Ovary (tissue), 7 donors: ENCODE measurements at regions not wholly inside any gene's neighbourhood (a gene's known extent, or its start where the extent isn't known, plus 50 kb on each side); places are given as distances from the start of the nearest gene placed in this dataset.

Experiments used
- DNase-seq, 5 donors: peaks; one replicate each; pipeline ENCODE4 v3.0.0-alpha.2; 2019 to 2020
- H3K27ac ChIP-seq, 2 donors: fragments of 200-600 bp; one replicate each; pipeline versions ENCODE4 v1.5.1 to v1.8.0; 2019 to 2022
- H3K27me3 ChIP-seq: fragments of 200-600 bp; one replicate; pipeline ENCODE4 v1.8.0; 2022
- H3K36me3 ChIP-seq: fragments of 200-600 bp; sonication (generic); one replicate; pipeline ENCODE4 v1.5.1; 2019
- H3K4me1 ChIP-seq: one replicate; pipeline ENCODE4 v1.8.1; 2013; ENCODE audit warnings: mild to moderate bottlenecking, moderate library complexity; ENCODE audit not compliant: insufficient read depth
- H3K4me3 ChIP-seq: fragments of 200-600 bp; sonication (generic); one replicate; pipeline ENCODE4 v1.5.1; 2017
- H3K9me3 ChIP-seq, 2 donors: fragments of 200-600 bp in 1 of 2; sonication (generic) in 1 of 2; one replicate each; pipeline versions ENCODE4 v1.5.1 to v1.8.1; 2013 to 2019; ENCODE audit warnings: mild to moderate bottlenecking in 1 of 2, moderate library complexity in 1 of 2
- EP300 ChIP-seq: sonication (generic); formaldehyde crosslinking; IDR thresholded peaks from one replicate; pipeline ENCODE4 v1.6.1; 2017; ENCODE audit warnings: antibody characterized with exemption
- POLR2A ChIP-seq: fragments of 450-650 bp; IDR thresholded peaks from one replicate; pipeline ENCODE4 v1.6.1; 2017; ENCODE audit warnings: antibody characterized with exemption, mild to moderate bottlenecking, moderate library complexity
- WGBS, 3 donors: extraction: QIAGEN DNeasy Blood & Tissue Kit in 1 of 3; methylation state at CpG; one replicate each; pipeline versions ENCODE4 v1.1.5 to v1.1.7; 2013 to 2017; 5-methylcytosine and 5-hydroxymethylcytosine counted together
- intact Hi-C, 4 donors: fragments of 100-400 bp; cut with DNase I; formaldehyde crosslinking; loops; one replicate each; pipeline versions ENCODE4 v1.11.0 to v1.15.1; 2022 to 2023
- TF ChIP-seq, protein P1 (sequence below), 3 donors: fragments of 450-650 bp in 2 of 3; fragments of 200-600 bp in 1 of 3; IDR thresholded peaks; one replicate each; pipeline versions ENCODE4 v1.5.1 to v1.8.0; 2016 to 2022; ENCODE audit warnings: antibody characterized with exemption in 3 of 3, mild to moderate bottlenecking in 1 of 3
- donor health status: DM: no; HTN: no; CAD: no; lungs with moderate emphysema.
- donor health status: DM: no; HTN: no; CAD: no.
- donor health status: Bipolar disorder and iron deficiency.
- donor health status: DM: no; HTN: no; CAD: no.
- donor health status: DM: yes; HTN: yes; CAD: no.

DNA sequence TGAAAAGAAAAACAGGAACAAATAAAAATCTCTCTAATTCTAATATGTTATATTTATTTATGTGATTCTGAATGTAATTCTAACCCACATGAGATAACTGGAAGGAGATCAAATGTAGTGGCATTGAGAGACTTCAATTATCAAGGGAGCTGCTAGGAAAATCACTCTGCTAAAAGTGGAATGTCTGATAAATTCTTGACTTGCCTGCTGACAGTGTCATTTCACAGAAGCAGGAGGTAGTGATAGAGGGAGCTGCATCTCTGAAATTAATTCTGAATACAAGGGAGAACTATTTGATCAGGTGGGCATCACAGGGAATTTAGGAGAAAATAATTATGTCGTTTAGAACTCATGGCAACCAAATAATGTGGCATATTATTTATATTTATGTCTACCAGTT, 303.6 kb downstream of the BCAT1 start:
- no peaks in the 10 kb centered on the region for H3K27me3 ChIP-seq
- H3K27ac ChIP-seq = no peak overlapping the region
- H3K4me3 ChIP-seq = no peak overlapping the region
- TF ChIP-seq EP300 = no peak
- TF ChIP-seq, protein P1, sequence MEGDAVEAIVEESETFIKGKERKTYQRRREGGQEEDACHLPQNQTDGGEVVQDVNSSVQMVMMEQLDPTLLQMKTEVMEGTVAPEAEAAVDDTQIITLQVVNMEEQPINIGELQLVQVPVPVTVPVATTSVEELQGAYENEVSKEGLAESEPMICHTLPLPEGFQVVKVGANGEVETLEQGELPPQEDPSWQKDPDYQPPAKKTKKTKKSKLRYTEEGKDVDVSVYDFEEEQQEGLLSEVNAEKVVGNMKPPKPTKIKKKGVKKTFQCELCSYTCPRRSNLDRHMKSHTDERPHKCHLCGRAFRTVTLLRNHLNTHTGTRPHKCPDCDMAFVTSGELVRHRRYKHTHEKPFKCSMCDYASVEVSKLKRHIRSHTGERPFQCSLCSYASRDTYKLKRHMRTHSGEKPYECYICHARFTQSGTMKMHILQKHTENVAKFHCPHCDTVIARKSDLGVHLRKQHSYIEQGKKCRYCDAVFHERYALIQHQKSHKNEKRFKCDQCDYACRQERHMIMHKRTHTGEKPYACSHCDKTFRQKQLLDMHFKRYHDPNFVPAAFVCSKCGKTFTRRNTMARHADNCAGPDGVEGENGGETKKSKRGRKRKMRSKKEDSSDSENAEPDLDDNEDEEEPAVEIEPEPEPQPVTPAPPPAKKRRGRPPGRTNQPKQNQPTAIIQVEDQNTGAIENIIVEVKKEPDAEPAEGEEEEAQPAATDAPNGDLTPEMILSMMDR (IDR thresholded peaks at IDR 0.05) = no peak
- no peak for TF ChIP-seq POLR2A
- intact Hi-C loops = no loop called here
- no peaks in the 10 kb centered on the region for H3K4me1 ChIP-seq
- DNase-seq = no peak
- no peaks in the 10 kb centered on the region for H3K36me3 ChIP-seq
- H3K9me3 ChIP-seq = no peaks in the 10 kb centered on the region
- 79 to 86% (median 84%) methylated on average over 1 of the region's 1 CpG for WGBS, 3 donors

DNA sequence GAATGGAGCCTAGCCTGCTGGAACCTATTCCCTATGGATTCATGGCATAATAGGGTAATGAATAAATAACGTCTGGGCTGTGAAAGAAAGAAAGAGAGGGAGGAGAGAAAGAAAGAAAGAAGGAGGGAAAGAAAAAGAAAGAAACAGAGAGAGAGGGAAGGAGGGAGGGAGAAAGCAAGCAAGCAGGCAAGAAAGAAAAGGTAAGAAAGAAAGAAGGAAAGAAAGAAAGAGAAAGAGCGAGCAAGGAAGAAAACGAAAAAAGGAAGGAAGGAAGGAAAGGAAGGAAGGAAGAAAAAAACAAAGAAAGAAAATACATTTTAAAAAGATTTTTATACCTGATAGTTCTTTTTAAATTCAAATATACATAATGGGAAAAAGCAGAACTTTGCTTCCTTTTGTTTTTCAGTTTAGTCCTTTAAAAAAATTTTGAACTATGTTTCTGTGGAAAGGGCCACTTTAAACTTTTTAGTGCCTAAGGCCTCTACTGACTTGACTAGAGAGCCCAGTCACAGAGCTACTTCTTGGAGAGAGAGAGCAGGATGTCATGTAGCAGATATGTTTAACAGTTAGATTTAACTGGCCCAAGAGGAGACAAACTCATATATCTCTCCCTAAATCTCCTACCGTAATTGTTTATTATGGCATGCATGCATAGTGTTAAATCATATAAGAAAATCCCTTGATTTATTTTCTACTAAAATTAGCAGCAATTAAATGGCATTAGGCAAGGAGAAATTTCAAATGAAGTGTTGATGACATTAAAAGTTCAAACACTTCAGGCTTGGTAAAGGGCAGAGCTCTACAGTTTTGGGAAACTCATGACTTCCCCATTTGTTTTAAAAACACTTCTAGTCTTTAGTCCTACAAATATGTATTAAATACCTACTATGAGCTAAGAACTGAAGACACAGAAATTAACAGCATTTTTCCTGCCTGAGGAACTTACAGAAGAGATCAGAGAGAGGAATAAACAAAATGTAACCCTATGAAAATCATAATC, 305.5 kb downstream of the BCAT1 start:
- TF ChIP-seq POLR2A = no peak
- TF ChIP-seq EP300 = no peak
- TF ChIP-seq, protein P1 (IDR thresholded peaks at IDR 0.05) = no peak
- intact Hi-C loops = no loop called here

DNA sequence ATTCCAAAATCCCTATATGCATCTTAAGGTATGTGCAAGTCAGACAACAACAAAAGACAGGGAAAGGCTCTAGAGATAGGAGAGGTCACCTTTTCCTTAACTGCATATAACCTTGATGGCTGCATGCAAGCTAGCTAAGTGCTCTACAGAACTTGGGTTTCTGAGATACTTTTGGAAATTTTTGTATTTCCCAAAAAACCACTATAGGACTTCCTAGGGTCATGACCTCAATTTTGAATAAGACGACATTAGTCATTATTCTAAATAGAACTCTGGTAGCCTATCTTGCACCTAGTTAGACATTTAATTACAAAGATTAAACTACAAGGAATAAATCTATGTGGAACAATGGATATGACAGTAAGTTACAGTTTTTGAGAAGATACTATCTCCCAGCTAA, 309.3 kb downstream of the BCAT1 start:
- intact Hi-C loops = no loop called here
- WGBS, 3 donors = 46 to 82% (median 53%) methylated on average over 1 of the region's 1 CpG
- TF ChIP-seq, protein P1 (IDR thresholded peaks at IDR 0.05) = no peak
- TF ChIP-seq EP300 (no peak), POLR2A (no peak)

More for the DNA sequence above, 305.5 kb downstream of the BCAT1 start:
- Histone ChIP-seq H3K9me3 (no peaks in the 10 kb centered on the region), H3K4me1 (no peaks in the 10 kb centered on the region), H3K36me3 (no peaks in the 10 kb centered on the region), H3K27me3 (no peaks in the 10 kb centered on the region), H3K4me3 (no peak overlapping the region), H3K27ac (no peak overlapping the region)
- no peak for DNase-seq
- 80 to 85% (median 81%) methylated on average over 4 of the region's 4 CpGs for WGBS, 3 donors

DNA sequence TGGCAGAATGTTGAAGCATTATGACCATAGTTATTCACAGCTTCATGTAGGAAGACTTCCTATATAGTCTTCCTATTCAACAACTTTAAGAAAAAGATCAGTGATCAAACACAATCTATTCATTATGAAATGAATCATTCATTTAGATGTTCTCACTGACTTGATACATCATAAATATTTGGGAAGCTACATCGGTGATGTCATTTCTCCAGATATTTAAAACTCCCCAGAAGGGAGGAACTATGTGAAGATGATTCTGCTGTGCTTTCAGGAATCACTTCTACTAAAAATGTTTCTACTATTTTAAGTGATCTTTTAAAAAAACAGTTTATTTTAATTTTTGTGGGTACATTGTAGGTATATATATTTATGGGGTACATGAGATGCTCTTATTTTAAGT, 316.4 kb downstream of the BCAT1 start:
- no peaks in the 10 kb centered on the region for H3K36me3 ChIP-seq
- 81 to 94% (median 86%) methylated on average over 1 of the region's 1 CpG for WGBS, 3 donors
- no peaks in the 10 kb centered on the region for H3K27me3 ChIP-seq
- H3K4me3 ChIP-seq = no peak overlapping the region
- no peak for DNase-seq
- H3K9me3 ChIP-seq = no peaks in the 10 kb centered on the region
- no peaks in the 10 kb centered on the region for H3K4me1 ChIP-seq
- intact Hi-C loops = no loop called here
- H3K27ac ChIP-seq = no peak overlapping the region
- no peak for TF ChIP-seq POLR2A

More for the DNA sequence above, 309.3 kb downstream of the BCAT1 start:
- H3K27me3 ChIP-seq = no peaks in the 10 kb centered on the region
- no peaks in the 10 kb centered on the region for H3K4me1 ChIP-seq
- no peaks in the 10 kb centered on the region for H3K9me3 ChIP-seq
- DNase-seq = no peak
- H3K4me3 ChIP-seq = no peak overlapping the region
- H3K27ac ChIP-seq = no peak overlapping the region
- H3K36me3 ChIP-seq = no peaks in the 10 kb centered on the region
